H9 (cell line): ENCODE measurements at regions not wholly inside any gene's neighbourhood (a gene's known extent, or its start where the extent isn't known, plus 50 kb on each side); places are given as distances from the start of the nearest gene placed in this dataset.
A peak's percentile ranks its signal among the peaks of the same experiment; 100 is the strongest.

ENCODE experiments used
- DNase-seq: peaks from one replicate; pipeline ENCODE4 v3.0.0-alpha.2; 2017
- H2AFZ ChIP-seq: one replicate; pipeline ENCODE4 v1.6.1; 2013; ENCODE audit warnings: mild to moderate bottlenecking, low read length, control low read depth, moderate library complexity
- H2AK5ac ChIP-seq: 2 replicates; pipeline ENCODE4 v1.6.1; 2013; ENCODE audit warnings: low read length, control low read depth, mixed read lengths; ENCODE audit not compliant: insufficient read length
- H2BK120ac ChIP-seq: one replicate; pipeline ENCODE4 v1.6.1; 2013; ENCODE audit warnings: low read depth, mild to moderate bottlenecking, low read length, control low read depth, inconsistent platforms; ENCODE audit not compliant: poor library complexity, severe bottlenecking
- H2BK12ac ChIP-seq: 2 replicates; pipeline ENCODE4 v1.6.1; 2013; ENCODE audit warnings: low read length, control low read depth, mixed read lengths, low read depth; ENCODE audit not compliant: insufficient read length
- H2BK15ac ChIP-seq: 2 replicates; pipeline ENCODE4 v1.6.1; 2013; ENCODE audit warnings: low read depth, low read length, control low read depth
- H2BK20ac ChIP-seq: one replicate; pipeline ENCODE4 v1.6.1; 2013; ENCODE audit warnings: low read depth, mild to moderate bottlenecking, low read length, control low read depth, inconsistent platforms; ENCODE audit not compliant: poor library complexity, severe bottlenecking
- H2BK5ac ChIP-seq: 2 replicates; pipeline ENCODE4 v1.6.1; 2013; ENCODE audit warnings: low read length, control low read depth, mixed read lengths; ENCODE audit not compliant: insufficient read length
- H3K14ac ChIP-seq: 2 replicates; pipeline ENCODE4 v1.6.1; 2013; ENCODE audit warnings: low read length, control low read depth; ENCODE audit not compliant: insufficient read depth
- H3K18ac ChIP-seq: 2 replicates; pipeline ENCODE4 v1.6.1; 2013; ENCODE audit warnings: low read depth, mild to moderate bottlenecking, mixed read lengths, low read length, control low read depth; ENCODE audit not compliant: insufficient read length
- H3K23ac ChIP-seq: 2 replicates; pipeline ENCODE4 v1.6.1; 2013; ENCODE audit warnings: low read length, control low read depth, mixed read lengths, low read depth; ENCODE audit not compliant: insufficient read length
- H3K23me2 ChIP-seq: 2 replicates; pipeline ENCODE4 v1.6.1; 2013; ENCODE audit warnings: low read depth, mild to moderate bottlenecking, mixed read lengths, low read length, control low read depth; ENCODE audit not compliant: insufficient read length, poor library complexity, severe bottlenecking
- H3K27ac ChIP-seq: 2 replicates; pipeline ENCODE4 v1.5.1; 2013; ENCODE audit warnings: low read length, control low read depth, mixed read lengths, low read depth; ENCODE audit not compliant: insufficient read length
- H3K27me3 ChIP-seq: 2 replicates; pipeline ENCODE4 v1.6.1; 2013; ENCODE audit warnings: low read length, control low read depth, inconsistent platforms; ENCODE audit not compliant: insufficient read depth
- H3K4ac ChIP-seq: 2 replicates; pipeline ENCODE4 v1.6.1; 2013; ENCODE audit warnings: low read depth, mild to moderate bottlenecking, control low read depth, inconsistent platforms, low read length, moderate library complexity
- H3K4me1 ChIP-seq: 2 replicates; pipeline ENCODE4 v1.6.1; 2013; ENCODE audit warnings: low read length, control low read depth, inconsistent platforms; ENCODE audit not compliant: insufficient read depth
- H3K4me2 ChIP-seq: 2 replicates; pipeline ENCODE4 v1.6.1; 2013; ENCODE audit warnings: low read length, control low read depth, mixed read lengths; ENCODE audit not compliant: insufficient read length, insufficient read depth
- H3K56ac ChIP-seq: 2 replicates; pipeline ENCODE4 v1.6.1; 2013; ENCODE audit warnings: low read depth, mild to moderate bottlenecking, mixed read lengths, low read length, control low read depth; ENCODE audit not compliant: insufficient read length
- H3K79me1 ChIP-seq: 2 replicates; pipeline ENCODE4 v1.6.1; 2013; ENCODE audit warnings: low read depth, mild to moderate bottlenecking, moderate library complexity, low read length, control low read depth, inconsistent platforms; ENCODE audit not compliant: insufficient read depth, poor library complexity, severe bottlenecking
- H3K79me2 ChIP-seq: 2 replicates; pipeline ENCODE4 v1.6.1; 2013; ENCODE audit warnings: low read length, control low read depth, inconsistent platforms; ENCODE audit not compliant: insufficient read depth
- H3K9ac ChIP-seq: 2 replicates; pipeline ENCODE4 v1.6.1; 2013; ENCODE audit warnings: low read length, control low read depth, mixed read lengths; ENCODE audit not compliant: insufficient read length; ENCODE audit errors: extremely low read depth
- H3K9me3 ChIP-seq: one replicate; pipeline ENCODE4 v1.6.1; 2013; ENCODE audit warnings: low read depth, low read length, inconsistent platforms; ENCODE audit not compliant: control insufficient read depth
- H3T11ph ChIP-seq: one replicate; pipeline ENCODE4 v1.6.1; 2013; ENCODE audit warnings: mild to moderate bottlenecking, low read length, control low read depth, inconsistent platforms
- H4K20me1 ChIP-seq: one replicate; pipeline ENCODE4 v1.6.1; 2013; ENCODE audit not compliant: control insufficient read depth, insufficient read length, insufficient read depth
- H4K5ac ChIP-seq: 2 replicates; pipeline ENCODE4 v1.6.1; 2013; ENCODE audit warnings: low read depth, mild to moderate bottlenecking, mixed read lengths, low read length, control low read depth; ENCODE audit not compliant: insufficient read length
- H4K8ac ChIP-seq: replicated peaks from 2 replicates; pipeline ENCODE4 v1.6.1; 2013; ENCODE audit warnings: low read length, control low read depth, mixed read lengths, low read depth; ENCODE audit not compliant: insufficient read length
- H4K91ac ChIP-seq: 2 replicates; pipeline ENCODE4 v1.6.1; 2013; ENCODE audit warnings: low read depth, mild to moderate bottlenecking, moderate library complexity, mixed read lengths, low read length, control low read depth; ENCODE audit not compliant: insufficient read length
- H3K27ac Mint-ChIP-seq, 3 experiments: 2 replicates in 2 of 3; 3 replicates in 1 of 3; pipeline ENCODE4 v1.8.0; 2020 to 2021; ENCODE audit warnings: mixed read lengths in 3 of 3, mild to moderate bottlenecking in 1 of 3, moderate library complexity in 1 of 3
- H3K27me3 Mint-ChIP-seq: 2 replicates; pipeline ENCODE4 v1.8.0; 2021; ENCODE audit warnings: low read depth, mild to moderate bottlenecking, moderate library complexity, mixed read lengths
- H3K36me3 Mint-ChIP-seq, 3 experiments: 2 replicates in 2 of 3; 3 replicates in 1 of 3; pipeline ENCODE4 v1.8.0; 2020 to 2021; ENCODE audit warnings: low read depth in 3 of 3, mixed read lengths in 3 of 3; ENCODE audit not compliant: insufficient read depth in 1 of 3
- H3K4me1 Mint-ChIP-seq, 2 experiments: 2 replicates each; pipeline ENCODE4 v1.8.0; 2020; ENCODE audit warnings: mixed read lengths in 2 of 2
- H3K4me3 Mint-ChIP-seq, 2 experiments: 2 replicates in 1 of 2; 3 replicates in 1 of 2; pipeline ENCODE4 v1.8.0; 2020 to 2021; ENCODE audit warnings: mild to moderate bottlenecking in 2 of 2, mixed read lengths in 2 of 2, moderate library complexity in 1 of 2
- H3K9me3 Mint-ChIP-seq, 2 experiments: 2 replicates in 1 of 2; 3 replicates in 1 of 2; pipeline ENCODE4 v1.8.0; 2020; ENCODE audit warnings: mild to moderate bottlenecking in 2 of 2, mixed read lengths in 2 of 2, moderate library complexity in 1 of 2
- WGBS: extraction: QIAGEN DNeasy Blood & Tissue Kit; methylation state at CpG from one replicate; pipeline ENCODE4 v1.1.7; 2013; ENCODE audit warnings: missing lambda C conversion rate, low lambda C conversion rate, mixed read lengths; ENCODE audit not compliant: insufficient read length; ENCODE audit errors: extremely low coverage; 5-methylcytosine and 5-hydroxymethylcytosine counted together
- TF ChIP-seq, protein P1 (sequence below): fragments of 200-600 bp; sonication (generic); conservative IDR thresholded peaks from 3 replicates; pipeline ENCODE4 v1.8.0; 2021; ENCODE audit warnings: antibody characterized with exemption, mild to moderate bottlenecking

DNA sequence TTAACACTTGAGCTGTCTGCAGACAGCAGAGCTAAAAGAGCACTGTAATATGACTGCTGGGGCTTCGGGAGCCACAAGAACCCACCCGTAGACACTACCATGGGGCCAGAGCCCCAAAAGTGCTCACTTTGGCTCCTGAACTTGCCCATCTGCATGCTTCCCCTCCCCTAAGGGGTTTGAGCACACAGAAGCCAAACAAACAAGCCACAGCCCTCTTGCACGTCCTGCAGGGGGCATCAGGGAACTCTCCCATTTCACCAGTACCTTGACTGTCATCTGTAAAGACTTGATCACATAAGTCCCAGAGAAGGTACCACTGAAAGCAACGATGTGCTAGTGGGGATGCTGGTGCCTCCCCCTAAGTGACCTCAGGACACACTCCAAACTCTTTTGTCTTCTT is 681.8 kb downstream of the SEMA5A start:
- Histone ChIP-seq H4K91ac (no peak overlapping the region), H4K8ac (no peak overlapping the region), H3K79me1 (no peaks in the 10 kb centered on the region), H2BK20ac (no peak overlapping the region), H2BK15ac (no peak overlapping the region), H3K14ac (no peak overlapping the region), H2AFZ (no peak overlapping the region), H3K23ac (no peak overlapping the region), H3T11ph (no peak overlapping the region), H4K20me1 (no peaks in the 10 kb centered on the region), H3K9ac (no peak overlapping the region), H4K5ac (no peak overlapping the region), H3K4me1 (no peaks in the 10 kb centered on the region), H2BK12ac (no peak overlapping the region), H2BK5ac (no peak overlapping the region), H3K23me2 (no peaks in the 10 kb centered on the region), H3K27me3 (no peaks in the 10 kb centered on the region), H3K79me2 (no peaks in the 10 kb centered on the region), H3K27ac (no peak overlapping the region), H3K4ac (no peak overlapping the region), H2BK120ac (no peak overlapping the region), H3K4me2 (no peak overlapping the region), H2AK5ac (no peak overlapping the region), H3K56ac (no peak overlapping the region), H3K9me3 (no peaks in the 10 kb centered on the region), H3K18ac (no peak overlapping the region)
- 0 out of 4 replicates have a peak, but pooled peaks cover 0 to 2% of the 10 kb centered on the region in 2 experiments for H3K4me1 Mint-ChIP-seq
- no CpG with 5 or more reads among the region's 4 CpGs for WGBS
- H3K27ac Mint-ChIP-seq, result no peak overlapping the region
- H3K27me3 Mint-ChIP-seq, result peaks cover 3% of the 10 kb centered on the region
- no peak overlapping the region for H3K4me3 Mint-ChIP-seq
- H3K9me3 Mint-ChIP-seq, result no peaks in the 10 kb centered on the region
- TF ChIP-seq, protein P1, sequence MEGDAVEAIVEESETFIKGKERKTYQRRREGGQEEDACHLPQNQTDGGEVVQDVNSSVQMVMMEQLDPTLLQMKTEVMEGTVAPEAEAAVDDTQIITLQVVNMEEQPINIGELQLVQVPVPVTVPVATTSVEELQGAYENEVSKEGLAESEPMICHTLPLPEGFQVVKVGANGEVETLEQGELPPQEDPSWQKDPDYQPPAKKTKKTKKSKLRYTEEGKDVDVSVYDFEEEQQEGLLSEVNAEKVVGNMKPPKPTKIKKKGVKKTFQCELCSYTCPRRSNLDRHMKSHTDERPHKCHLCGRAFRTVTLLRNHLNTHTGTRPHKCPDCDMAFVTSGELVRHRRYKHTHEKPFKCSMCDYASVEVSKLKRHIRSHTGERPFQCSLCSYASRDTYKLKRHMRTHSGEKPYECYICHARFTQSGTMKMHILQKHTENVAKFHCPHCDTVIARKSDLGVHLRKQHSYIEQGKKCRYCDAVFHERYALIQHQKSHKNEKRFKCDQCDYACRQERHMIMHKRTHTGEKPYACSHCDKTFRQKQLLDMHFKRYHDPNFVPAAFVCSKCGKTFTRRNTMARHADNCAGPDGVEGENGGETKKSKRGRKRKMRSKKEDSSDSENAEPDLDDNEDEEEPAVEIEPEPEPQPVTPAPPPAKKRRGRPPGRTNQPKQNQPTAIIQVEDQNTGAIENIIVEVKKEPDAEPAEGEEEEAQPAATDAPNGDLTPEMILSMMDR, result peak; percentile 78
- DNase-seq, result peak; percentile 77
- no peaks in the 10 kb centered on the region for H3K36me3 Mint-ChIP-seq
